ENCODE measurements at regions not wholly inside any gene's neighbourhood (a gene's known extent, or its start where the extent isn't known, plus 50 kb on each side); places are given as distances from the start of the nearest gene placed in this dataset.

DNA sequence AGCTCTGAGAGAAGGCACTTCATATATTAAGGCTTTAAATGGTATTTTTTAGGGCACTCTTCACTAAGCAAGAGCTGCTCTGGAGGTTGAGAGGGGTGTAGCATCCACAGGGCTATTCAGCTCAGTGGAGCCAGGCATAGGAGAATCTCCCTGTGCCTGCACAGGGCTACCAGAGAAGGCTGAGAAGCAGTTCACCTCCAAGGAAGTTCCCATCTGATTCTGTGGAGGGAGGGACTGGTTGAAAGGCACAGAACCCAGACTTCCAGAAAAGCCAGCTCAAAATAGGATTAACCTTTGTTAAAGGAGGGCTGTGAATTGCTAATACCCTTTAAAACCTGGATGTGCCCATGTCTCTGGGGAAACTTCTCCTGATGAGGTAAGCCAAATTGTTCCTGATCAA is 304.5 kb downstream of the TTLL7 start:
- Mint-ChIP-seq H3K9me3 (ENCODE audit: low read depth, unreplicated experiment) (no peaks in the 10 kb centered on the region), H3K27ac (ENCODE audit: unreplicated experiment) (no peak overlapping the region), H3K4me1 (ENCODE audit: low read depth, unreplicated experiment) (peaks cover 8% of the 10 kb centered on the region), H3K27me3 (ENCODE audit: unreplicated experiment) (peaks cover 17% of the 10 kb centered on the region), H3K36me3 (ENCODE audit: insufficient read depth, unreplicated experiment) (no peaks in the 10 kb centered on the region), H3K4me3 (ENCODE audit: low read depth, unreplicated experiment) (no peak overlapping the region)
- no TSS peak for BruUV-seq (replicated peaks)
- no peak for DNase-seq
- TF ChIP-seq, protein P1, sequence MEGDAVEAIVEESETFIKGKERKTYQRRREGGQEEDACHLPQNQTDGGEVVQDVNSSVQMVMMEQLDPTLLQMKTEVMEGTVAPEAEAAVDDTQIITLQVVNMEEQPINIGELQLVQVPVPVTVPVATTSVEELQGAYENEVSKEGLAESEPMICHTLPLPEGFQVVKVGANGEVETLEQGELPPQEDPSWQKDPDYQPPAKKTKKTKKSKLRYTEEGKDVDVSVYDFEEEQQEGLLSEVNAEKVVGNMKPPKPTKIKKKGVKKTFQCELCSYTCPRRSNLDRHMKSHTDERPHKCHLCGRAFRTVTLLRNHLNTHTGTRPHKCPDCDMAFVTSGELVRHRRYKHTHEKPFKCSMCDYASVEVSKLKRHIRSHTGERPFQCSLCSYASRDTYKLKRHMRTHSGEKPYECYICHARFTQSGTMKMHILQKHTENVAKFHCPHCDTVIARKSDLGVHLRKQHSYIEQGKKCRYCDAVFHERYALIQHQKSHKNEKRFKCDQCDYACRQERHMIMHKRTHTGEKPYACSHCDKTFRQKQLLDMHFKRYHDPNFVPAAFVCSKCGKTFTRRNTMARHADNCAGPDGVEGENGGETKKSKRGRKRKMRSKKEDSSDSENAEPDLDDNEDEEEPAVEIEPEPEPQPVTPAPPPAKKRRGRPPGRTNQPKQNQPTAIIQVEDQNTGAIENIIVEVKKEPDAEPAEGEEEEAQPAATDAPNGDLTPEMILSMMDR (IDR thresholded peaks at IDR 0.05; ENCODE audit: unreplicated experiment), result no peak
- intact Hi-C loops (cut with micrococcal nuclease; ENCODE audit: unreplicated experiment), result no loop called here
- CTCF ChIA-PET, result no interaction called here

DNA sequence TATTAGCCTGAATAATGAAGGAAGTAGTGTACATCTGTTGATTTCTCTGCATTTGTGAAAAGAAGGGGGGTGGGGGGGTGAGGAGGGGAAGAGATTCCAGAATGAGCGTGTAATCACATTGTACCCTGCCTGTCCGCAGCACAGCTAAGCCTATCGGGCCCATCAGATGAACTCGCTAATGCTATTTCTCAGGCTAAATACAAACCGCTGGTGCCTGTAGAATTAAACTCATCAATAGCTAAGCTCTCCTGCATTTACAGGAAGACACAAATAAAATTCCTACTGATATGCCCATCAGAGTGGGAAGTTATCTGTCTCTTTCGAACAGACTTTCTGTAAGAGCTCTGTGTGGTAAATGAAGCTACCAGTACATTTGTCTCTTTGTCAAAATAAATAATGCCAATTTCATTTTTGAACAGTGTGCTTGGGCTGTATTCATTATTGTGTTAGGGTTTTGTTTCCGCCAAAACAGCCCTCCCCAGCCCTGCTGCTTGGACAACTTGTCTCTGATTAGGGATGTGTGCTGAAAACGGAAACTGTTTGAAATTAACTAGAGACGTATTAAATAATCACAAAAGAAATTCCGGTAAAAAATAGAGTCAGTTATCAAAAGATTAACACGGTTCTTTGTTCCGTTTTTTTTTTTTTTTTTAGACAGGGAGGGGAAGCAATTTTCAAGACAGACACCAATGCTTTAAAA is 305.4 kb downstream of the TTLL7 start:
- Mint-ChIP-seq H3K27me3 (ENCODE audit: unreplicated experiment) (peaks cover 17% of the 10 kb centered on the region), H3K27ac (ENCODE audit: unreplicated experiment) (no peak overlapping the region), H3K36me3 (ENCODE audit: insufficient read depth, unreplicated experiment) (no peaks in the 10 kb centered on the region), H3K4me3 (ENCODE audit: low read depth, unreplicated experiment) (no peak overlapping the region), H3K9me3 (ENCODE audit: low read depth, unreplicated experiment) (peaks cover 4% of the 10 kb centered on the region), H3K4me1 (ENCODE audit: low read depth, unreplicated experiment) (peaks cover 8% of the 10 kb centered on the region)
- TF ChIP-seq, protein P1 (IDR thresholded peaks at IDR 0.05; ENCODE audit: unreplicated experiment), result no peak
- BruUV-seq (replicated peaks), result no TSS peak
- no peak for DNase-seq
- intact Hi-C loops (cut with micrococcal nuclease; ENCODE audit: unreplicated experiment), result no loop called here
- CTCF ChIA-PET, result interaction anchor here (0.6 to 0.7 kb wide), 2 partner anchors 51 to 165 kb away, joined by 3 read pairs; no protein-coding TSS in a partner anchor

DNA sequence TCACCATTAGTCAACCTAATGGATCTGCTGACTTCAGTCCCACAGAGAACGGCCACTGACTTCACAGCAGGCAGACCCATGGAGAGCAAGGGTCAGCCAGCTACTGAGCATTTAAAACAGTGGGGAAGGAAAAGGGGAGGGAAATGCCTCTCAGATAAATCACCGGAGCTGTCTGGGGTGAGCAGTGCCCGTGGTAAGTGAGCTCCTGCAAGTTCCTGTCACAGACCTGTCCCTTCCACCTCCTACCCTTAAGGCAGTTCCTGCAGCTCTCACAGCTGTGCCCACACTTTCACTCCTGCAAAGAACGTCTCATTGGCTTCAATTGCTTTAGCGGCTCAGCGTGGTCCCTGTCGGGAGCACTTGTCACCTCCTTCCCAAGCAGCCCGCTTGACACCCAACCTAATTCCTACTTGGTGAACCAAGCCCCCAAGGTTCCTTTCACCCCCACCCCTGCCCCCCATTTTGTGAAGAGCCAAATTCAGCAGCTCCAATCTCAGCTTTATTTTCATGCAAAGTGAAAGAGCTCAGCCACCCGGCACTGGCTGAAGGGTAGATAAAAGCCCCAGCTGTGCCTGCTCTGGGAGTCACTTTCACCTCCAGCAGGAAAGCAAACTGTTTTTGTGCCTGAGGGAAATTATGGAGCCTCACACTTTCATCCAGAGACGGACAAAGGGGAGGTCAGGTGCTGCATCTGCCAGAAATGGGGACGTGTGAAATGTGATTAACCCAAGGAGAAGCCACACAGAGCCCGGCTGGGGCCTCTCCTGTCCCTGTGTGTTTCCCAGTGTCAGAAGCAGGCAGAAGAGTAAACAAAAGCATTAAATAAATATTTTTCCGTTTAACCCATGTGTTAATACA is 306.2 kb downstream of the TTLL7 start:
- Mint-ChIP-seq H3K4me3 (ENCODE audit: low read depth, unreplicated experiment) (peak overlapping the region; percentile 56), H3K36me3 (ENCODE audit: insufficient read depth, unreplicated experiment) (no peaks in the 10 kb centered on the region), H3K27ac (ENCODE audit: unreplicated experiment) (no peak overlapping the region), H3K4me1 (ENCODE audit: low read depth, unreplicated experiment) (peaks cover 8% of the 10 kb centered on the region), H3K27me3 (ENCODE audit: unreplicated experiment) (peaks cover 15% of the 10 kb centered on the region), H3K9me3 (ENCODE audit: low read depth, unreplicated experiment) (peaks cover 4% of the 10 kb centered on the region)
- TF ChIP-seq, protein P1 (IDR thresholded peaks at IDR 0.05; ENCODE audit: unreplicated experiment), result no peak
- intact Hi-C loops (cut with micrococcal nuclease; ENCODE audit: unreplicated experiment), result no loop called here
- DNase-seq, result peak; percentile 6
- BruUV-seq (replicated peaks), result no TSS peak
- CTCF ChIA-PET, result interaction anchor here (0.6 to 0.7 kb wide), 2 partner anchors 52 to 166 kb away, joined by 3 read pairs; no protein-coding TSS in a partner anchor

DNA sequence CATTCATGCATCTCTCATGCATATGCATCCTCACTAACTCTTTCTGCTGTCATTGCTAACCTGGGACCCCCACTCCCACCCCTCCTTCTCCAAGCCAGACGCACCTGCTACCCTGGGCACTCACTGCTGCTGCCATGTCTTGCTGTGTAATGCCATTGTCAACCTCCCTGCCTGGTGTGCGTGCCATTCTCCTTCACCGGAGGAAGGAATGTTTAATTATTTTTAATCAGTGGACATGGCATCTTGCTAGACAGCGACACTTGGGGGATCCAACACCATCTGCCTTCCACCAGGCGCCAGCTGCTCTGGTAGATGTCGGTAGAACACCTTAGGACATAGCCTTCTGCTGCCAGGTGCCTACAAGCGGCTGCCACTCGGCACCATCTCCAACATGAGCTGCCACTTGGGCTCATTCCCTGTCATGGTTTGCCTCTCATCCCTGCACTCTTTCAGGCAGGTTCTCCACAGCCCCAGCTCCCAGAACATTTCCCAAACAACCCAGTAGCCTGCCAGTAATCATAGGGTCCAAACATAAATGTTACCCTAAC is 306.9 kb downstream of the TTLL7 start:
- BruUV-seq (replicated peaks), result no TSS peak
- no peaks in the 10 kb centered on the region for H3K36me3 Mint-ChIP-seq (ENCODE audit: insufficient read depth, unreplicated experiment)
- TF ChIP-seq, protein P1 (IDR thresholded peaks at IDR 0.05; ENCODE audit: unreplicated experiment), result no peak
- no peak for DNase-seq
- H3K27me3 Mint-ChIP-seq (ENCODE audit: unreplicated experiment), result peaks cover 8% of the 10 kb centered on the region
- no peak overlapping the region for H3K27ac Mint-ChIP-seq (ENCODE audit: unreplicated experiment)
- CTCF ChIA-PET, result no interaction called here
- intact Hi-C loops (cut with micrococcal nuclease; ENCODE audit: unreplicated experiment), result no loop called here
- peaks cover 4% of the 10 kb centered on the region for H3K9me3 Mint-ChIP-seq (ENCODE audit: low read depth, unreplicated experiment)
- H3K4me1 Mint-ChIP-seq (ENCODE audit: low read depth, unreplicated experiment), result peaks cover 8% of the 10 kb centered on the region
- H3K4me3 Mint-ChIP-seq (ENCODE audit: low read depth, unreplicated experiment), result no peak overlapping the region
